Iris pigment epithelial cell (primary cell): ENCODE measurements at regions not wholly inside any gene's neighbourhood (a gene's known extent, or its start where the extent isn't known, plus 50 kb on each side); places are given as distances from the start of the nearest gene placed in this dataset.
"Not testable (repeated sequence)": the region's sequence is repeated elsewhere in the genome, so short reads cannot be mapped to it uniquely, and the experiment has no call there.

Experiments used
- DNase-seq: peaks from one replicate; pipeline ENCODE4 v3.0.0-alpha.2; 2011; ENCODE audit warnings: low read depth

DNA sequence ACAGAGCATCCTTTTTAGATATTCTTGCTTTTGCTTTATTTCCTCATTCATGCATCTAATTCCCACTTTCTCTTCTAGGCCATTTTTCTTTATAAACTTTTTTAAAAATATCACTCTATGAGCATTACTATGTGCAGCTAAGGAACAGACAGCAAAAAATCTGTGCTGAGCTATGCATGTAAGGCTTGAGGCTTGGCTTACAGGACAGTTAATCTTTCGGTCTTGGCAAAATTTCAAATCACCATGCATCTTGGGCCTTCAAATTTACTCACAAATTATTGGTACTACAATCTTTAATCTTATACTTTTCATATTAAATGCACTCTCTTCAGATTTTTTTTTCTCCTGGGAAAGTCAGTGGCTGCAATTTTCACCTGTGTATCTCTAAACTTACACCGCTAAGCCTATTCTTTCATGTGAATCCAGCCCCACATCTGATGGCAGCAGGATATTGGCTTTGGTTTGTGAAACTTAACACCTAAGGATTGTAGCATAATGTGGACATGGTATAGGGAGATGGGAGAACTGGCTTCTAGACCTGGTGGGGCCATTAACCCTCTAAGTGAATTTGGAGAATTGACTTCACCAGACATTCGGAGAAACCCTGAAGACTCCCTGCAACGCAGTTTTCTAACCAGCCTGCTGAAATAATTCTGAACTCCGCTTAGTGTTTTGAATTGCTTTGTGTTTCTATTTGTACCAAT, 278.3 kb downstream of the SPRY1 start:
- DNase-seq, result peak; percentile 78

DNA sequence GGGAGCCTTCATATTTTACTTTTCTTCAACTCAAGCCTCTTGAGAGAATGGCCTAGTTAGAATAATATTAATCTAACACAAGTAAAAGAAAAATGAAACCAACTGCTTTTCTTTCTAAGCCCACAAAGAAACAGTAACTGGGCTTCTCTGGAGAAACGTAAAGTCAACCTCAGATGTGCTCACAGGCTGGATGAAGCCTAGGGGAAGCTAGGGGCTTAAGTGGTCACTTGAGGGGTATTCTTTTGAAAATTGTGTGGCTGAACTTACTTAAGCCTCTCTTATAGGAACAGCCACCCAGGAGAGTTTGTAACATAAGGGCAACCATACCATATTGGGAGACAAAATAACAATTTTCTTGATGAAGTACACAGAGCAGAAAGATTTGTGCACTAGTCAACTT, 279.0 kb downstream of the SPRY1 start:
- DNase-seq, result no peak

DNA sequence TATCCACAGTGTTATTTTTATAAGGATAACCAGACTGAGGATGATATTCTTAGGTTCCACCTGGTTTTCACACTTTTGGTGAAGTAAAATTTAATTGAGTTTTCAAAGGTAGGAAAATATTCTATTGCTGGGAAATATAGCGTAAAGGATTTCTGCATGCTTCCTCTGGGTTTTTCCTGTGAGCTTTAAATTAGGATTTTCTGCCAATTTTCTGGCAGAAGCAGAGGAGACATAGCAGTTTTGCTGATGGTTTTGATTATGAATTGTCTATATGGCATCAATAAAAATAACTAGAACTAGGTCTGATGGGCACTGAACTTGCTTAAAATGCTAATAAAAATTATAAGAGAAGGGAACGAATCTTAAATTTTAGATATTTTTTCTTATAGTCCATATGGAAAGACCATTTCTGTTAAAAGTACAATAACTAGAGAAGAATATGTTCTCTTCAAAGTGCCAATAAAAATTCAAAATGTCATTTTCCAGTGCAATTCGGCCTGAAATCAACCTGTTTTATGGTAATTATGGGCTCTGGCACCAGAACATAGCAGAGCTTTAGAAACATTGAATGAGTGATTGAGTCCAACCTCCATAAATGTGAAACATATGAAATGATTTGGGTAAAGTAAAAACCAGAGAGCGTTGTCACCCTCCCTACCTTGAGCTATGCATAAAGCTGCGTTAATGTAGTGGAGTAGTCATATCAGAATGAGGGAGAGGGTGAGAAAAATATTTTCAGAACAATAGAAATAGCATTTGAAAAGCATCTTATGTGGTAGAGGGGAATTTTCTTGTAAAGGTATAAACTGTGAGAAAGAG, 279.7 kb downstream of the SPRY1 start:
- DNase-seq, result no peak

DNA sequence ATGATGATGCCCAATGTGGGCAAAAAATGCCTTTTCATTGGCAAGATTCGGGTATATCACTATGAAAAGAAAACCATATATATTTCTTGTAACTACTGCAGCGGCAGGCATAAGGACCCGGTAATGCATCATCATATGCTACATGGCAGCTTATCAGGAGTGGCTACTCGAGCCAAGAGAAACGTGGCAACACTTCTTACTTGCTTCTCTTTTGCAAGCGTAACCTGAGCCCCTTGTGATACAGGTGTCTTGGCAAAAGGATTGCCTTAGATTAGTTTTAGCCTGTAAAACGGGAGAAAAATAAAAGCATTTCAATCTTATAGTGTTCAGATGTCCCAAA, 280.3 kb downstream of the SPRY1 start:
- no peak for DNase-seq

DNA sequence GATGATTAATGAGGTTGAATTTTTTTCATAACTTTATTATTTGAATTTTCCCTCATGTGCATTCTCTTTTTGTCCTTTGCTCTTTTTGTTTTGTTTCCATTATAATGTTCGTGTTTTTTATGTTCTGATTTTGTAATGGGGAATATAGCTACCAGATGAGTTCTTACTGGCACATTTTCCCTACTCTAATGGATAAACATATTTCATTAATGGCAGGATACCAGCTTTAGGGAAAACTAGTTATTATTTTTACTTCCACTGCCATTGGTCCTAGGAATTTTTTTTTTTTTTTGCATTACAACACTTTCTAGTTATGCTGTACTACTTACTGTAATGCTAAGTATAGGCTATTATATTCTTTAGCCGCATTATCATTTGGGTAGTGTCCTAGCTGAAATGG, 286.3 kb downstream of the SPRY1 start:
- no peak for DNase-seq

DNA sequence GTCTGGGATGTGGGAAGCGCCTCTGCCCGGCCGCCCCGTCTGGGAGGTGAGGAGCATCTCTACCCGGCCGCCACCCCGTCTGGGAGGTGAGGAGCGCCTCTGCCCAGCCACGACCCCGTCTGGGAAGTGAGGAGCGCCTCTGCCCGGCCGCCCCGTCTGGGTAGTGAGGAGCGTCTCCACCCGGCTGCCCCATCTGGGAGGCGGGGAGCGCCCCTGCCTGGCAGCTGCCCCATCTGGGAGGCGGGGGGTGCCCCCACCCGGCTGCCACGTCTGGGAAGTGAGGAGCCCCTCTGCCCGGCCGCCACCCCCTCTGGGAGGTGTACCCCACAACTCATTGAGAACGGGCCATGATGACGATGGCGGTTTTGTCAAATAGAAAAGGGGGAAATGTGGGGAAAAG, 288.3 kb downstream of the SPRY1 start:
- DNase-seq, result not testable (repeated sequence)

DNA sequence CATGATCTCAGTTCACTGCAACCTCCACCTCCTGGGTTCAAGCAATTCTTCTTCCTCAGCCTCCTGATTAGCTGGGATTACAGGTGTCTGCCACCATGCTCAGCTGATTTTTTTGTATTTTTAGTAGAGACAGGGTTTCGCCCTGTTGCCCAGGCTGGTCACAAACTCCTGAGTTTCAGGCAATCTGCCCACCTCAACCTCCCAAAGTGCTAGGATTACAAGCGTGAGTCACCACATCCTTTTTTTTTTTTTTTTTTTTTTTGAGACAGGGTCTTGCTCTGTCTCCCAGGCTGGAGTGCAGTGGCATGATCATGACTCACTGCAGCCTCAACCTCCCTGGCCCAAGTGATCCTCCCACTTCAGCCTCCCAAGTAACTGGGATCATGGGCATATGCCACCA, 298.9 kb downstream of the SPRY1 start:
- DNase-seq, result not testable (repeated sequence)

DNA sequence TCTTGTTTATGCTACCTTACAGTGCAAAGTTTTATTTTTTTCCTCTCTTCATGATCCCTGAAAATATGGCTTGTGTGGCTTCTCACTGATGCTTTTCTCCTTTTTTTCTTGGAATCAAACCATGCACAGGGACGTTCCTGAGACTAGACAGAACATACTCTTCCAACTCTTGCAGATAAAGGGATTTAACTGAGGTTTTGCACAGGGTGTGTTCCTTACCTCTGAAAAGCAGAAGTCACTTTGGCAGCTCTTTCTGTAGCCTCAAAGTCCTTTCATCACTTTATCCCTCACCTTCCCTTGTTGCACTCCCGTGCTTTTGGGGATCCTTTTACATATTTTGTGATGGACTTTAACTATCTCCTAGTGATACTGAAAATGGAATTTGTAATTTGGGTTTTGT, 300.1 kb downstream of the SPRY1 start:
- no peak for DNase-seq

DNA sequence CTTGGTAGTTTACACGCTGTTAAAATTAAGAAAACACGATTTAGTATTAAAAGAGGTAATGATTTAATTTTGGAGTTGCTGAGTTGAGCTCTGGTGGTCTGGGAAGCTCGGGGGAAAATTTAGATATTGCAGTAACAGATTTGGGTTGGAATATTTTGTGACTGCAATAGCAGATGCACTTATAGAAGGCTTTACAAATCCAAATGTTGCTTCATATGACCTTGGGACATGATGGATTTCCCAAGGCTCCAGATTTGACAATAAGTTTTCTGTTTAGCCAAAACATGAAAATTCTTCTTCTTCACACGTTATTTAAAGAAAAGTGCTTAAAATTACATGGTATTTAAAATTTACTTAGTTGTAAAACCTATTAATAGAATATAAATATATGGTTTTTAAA, 302.0 kb downstream of the SPRY1 start:
- no peak for DNase-seq

DNA sequence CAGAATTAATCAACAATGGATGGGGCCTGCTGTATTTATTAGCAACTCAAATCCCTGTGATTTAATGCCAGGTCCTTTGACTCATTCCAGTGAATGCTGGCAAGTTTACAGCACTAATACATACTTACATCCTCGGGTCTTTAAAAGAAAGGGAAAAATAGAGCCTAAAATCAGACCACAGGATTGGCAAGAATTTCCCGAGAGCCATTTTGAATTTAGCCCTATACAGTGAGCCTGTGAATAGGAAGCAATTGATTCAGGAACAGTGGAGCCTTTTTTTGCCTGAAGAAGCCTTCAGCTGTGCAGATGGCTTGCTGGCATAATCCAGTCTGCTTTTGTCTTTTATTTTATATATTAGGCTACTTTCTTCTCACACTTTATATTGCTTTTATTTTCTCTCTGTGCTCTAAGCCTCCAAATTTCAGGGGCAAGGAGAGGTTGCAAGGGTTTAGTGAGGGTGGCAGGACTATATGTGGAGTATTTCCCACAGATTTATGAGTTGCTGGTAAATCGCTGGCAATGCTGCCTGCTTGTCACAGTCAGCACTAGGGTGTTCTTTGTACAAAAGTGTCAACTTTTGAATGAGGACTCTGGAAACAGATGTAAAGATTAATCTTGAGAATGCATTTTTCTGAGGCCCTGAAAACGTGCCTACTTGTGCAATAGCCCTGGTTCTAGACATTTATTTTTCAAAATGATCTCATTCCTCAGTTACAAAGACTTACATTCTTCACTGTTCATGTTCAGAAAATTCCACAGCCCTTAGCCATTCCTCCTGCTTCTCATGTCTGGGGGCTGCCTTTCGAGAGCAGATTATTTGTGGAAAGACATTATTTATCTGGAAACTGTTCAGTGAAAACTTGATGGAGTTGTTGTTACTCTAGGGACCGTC, 303.5 kb downstream of the SPRY1 start:
- peak; percentile 95 for DNase-seq

DNA sequence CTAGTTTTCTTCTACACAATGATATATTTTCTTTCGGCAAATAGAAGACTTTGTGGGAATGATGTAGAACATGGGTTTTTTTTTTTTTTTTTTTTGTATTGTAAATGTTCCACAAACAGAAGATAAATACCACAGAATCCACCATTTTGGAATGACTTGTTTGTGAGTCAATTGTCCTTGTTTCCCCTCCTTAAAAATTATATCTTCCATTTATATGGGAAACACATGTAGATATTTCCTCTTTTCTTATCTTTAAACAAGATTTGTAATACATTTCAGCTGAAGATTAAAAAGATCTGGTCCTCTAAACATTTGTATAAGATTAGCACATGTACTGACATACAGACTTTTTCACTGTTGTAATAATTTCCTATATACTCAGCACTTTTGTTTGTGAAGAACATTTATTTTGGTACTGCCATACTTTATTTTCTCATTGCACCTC, 304.6 kb downstream of the SPRY1 start:
- no peak for DNase-seq

DNA sequence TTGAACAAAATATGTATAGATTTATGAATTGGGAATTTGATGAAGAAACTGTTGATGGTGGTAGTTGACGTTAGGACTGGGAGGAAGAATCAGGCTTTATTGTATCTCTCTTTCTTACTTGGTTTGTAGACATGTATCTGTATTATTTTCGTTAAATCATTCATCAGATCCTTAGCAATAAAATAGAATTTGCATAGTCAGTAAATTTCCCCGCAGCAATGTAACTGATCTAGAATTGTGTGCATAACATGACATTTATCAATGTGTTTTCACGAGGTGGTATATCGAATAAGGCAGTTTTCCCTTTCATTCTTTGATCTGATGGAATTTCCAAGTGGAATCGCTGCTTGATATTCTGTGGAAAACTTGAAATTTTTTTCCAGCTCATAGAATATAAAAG, 308.8 kb downstream of the SPRY1 start:
- DNase-seq, result no peak

DNA sequence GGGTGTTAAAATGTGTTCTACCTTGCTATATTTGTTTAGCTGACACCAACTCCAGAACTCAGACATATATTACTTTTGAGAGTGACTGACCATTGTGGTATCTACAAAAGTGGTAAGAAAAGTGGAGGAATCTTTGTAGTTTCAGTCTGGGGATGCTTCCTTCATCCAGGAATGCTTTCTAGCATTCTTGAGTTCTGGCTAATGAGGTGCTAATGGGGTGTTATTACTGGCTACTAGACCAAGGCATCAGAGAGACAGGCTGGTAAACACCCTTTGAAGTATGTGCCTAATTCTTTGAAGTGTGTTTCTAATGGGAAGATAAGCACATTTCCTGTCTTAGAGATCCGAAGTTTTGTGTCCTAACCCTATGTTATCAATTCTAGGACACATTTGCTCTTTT, 310.4 kb downstream of the SPRY1 start:
- peak; percentile 6 for DNase-seq

DNA sequence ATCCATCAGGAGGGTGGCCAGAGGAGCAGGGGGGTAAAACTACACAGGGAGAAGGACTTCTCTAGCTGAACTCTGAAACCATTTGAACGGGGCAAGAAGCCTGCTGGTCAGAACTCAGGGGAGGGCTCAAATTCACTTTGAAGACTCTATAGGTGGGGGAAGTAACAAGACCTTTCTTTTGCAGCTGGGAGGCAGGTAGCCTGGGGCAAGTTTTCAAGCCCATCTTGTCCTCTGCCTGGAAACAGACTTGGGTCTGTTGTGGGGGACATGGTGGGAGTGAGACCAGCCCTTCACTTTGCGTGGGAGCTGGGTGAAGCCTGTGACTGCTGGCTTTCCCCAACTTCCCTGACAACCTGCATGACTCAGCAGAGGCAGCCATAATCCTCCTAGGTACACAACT, 312.3 kb downstream of the SPRY1 start:
- no peak for DNase-seq

DNA sequence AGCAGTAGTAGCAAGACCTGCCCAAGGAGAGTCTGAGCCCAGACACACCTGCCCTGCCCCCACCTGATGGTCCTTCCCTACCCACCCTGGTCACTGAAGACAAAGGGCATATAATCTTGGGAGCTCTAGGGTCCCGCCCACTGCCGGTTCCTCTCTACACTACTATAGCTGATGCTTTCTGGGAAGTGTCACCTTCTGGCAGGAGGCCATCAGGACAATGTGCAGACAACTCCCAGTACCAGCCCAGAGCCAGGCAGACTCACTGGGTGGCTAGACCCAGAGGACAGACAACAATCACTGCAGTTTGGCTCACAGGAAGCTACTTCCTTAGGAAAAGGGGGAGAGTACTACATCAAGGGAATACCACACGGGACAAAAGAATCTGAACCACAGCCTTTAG, 312.7 kb downstream of the SPRY1 start:
- no peak for DNase-seq

DNA sequence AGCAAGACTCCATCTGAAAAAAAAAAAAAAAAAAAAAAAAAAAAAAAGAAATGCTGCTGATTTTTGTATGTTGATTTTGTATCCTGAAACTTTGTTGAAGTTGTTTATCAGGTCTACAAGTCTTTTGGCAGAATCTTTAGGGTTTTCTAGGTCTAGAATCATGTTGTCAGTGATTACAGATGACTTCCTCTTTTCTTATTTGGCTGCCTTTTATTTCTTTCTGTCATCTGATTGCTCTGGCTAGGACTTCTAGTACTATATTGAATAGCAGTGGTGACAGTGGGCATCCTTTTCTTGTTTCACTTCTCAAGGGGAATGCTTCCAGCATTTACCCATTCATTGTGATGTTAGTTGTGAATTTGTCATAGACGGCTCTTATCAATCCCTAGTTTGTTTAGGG, 334.4 kb downstream of the SPRY1 start:
- no peak for DNase-seq

DNA sequence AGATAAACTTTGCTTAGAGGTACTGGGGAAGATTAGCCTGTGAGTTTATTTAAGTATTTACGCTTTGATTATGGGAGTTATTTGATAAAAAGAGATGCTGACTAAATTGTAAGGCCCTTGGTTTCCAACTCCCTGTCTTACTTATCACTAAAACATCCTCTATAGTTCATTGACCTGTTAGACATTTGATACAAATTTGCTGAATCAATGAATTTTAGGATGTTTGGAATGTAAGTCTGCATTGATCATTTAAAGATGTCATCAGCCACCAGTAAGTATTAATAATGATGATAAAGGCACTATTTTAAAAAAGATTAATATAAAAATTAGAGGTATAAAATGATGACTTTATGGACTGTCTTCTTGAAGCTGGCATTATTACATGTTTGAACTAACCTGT, 340.6 kb downstream of the SPRY1 start:
- no peak for DNase-seq

DNA sequence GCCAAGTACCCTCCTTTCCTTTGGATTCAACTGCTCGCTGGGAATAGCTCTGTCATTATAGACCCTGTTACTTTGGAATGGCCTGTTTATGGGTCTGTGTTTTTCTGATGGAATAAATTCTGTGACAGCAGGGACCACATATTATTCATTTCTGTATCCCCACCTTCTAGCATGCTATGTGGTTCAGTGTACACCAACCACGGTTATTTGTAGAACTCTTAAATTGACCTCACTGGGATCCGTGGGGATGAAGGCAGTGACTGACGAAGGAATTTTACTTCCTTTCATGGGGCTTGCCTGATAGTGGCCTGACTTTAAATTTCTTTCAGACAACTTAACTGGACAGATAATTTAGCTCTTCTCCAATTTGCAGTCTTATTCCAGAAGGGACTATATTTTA, 343.2 kb downstream of the SPRY1 start:
- no peak for DNase-seq

DNA sequence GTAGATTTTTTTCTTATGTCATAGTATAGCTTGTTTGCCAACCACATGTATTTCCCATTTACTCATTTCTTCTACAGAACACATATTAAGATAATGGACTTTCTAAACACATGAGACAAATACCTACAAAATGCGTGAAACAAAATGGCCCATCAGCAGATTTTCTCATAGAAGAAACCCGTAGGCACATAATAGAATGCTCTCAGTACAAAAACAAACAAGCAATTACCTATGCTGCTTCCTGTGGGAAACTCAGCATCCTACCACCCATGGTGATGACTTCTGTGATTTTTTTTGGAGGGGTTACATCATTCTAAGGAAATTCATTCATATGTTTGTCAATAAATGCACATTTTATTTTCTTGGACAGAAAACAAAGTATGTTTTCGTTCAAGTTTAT, 343.6 kb downstream of the SPRY1 start:
- DNase-seq, result no peak

DNA sequence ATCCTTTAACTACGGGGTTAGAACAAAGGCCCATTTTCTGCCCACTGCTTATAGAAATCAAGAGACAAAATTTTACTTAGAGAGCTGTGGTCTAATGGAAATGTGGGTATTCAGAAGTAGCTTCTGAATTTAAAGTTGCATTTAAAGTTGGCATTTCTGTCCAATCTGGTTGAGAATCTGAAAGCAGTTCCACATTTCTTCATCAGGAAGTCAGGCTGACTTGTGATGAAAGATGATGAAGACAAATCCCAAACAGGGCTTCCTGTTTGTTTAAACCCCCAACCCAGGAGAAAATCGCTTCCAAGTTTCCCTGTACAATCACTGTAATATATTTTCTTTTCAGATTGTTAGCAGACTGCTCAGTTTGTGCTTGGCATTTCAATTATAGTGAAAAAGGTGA, 345.3 kb downstream of the SPRY1 start:
- DNase-seq, result peak; percentile 51

DNA sequence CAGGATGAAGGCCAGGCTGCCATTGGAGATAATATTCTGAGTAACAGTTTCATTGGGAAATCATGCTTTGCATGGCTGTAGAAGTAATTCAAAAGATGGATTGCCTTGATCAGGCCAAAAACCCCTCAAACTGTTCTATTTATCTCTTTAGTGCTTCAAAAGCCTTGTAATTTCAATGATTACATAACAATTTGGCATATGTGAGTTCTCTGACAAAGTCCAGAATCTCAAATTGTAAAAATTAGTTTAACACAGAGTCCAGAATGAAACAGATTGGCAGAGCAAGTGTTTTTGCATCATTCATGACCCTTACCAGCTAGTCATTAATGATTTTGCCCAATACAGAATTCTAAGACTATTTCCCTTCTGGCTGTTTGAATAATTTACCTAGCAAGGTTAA, 347.3 kb downstream of the SPRY1 start:
- DNase-seq, result no peak

DNA sequence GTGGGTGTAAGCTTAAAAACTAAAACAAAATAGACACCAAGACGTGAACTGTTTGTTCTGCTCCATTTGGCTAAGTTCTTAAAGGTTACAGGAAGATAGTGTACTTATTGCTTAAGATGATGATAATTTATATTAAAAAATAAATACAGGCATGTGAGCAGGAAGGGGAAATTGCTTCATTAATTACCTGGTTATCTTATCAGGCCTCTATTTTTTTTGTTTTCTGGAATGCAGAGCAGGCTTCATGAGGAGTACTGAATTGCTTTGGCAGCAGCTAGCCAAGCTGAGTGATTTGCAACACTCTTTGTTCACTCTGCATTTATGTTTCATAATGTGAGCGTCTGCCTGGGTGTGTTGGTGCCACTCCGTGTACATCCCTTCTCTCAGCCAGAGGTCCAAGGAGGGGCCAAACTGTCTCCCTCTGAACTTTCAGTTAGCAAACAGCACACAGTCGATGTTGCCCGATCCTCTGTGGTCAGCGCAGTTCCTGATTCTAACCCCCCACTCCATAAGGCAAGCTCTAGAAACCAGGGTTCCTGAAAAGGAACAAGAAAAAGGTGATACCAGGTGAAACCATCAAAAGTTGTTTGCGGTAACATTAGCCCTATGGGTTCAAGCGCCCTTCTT, 348.2 kb downstream of the SPRY1 start:
- peak; percentile 82 for DNase-seq
